Activated CD8-positive, alpha-beta memory T cell treated with anti-CD3 and anti-CD28 coated beads, Interleukin-2, amount 50 U/mL, for 4 hours (primary cell): ENCODE measurements at regions not wholly inside any gene's neighbourhood (a gene's known extent, or its start where the extent isn't known, plus 50 kb on each side); places are given as distances from the start of the nearest gene placed in this dataset.

Source experiments
- DNase-seq: peaks from one replicate; pipeline ENCODE4 v3.0.0-alpha.2; 2020

- no peak for DNase-seq
Observed at GRCh38 chr4:124594945-124595344, 117.6 kb downstream of the ANKRD50 start.

GRCh38 chr4:124596816-124597215 is 115.7 kb downstream of the ANKRD50 start:
- DNase-seq = no peak

GRCh38 chr4:124610211-124610610 is 102.3 kb downstream of the ANKRD50 start:
- no peak for DNase-seq
